KOPT-K1 (cell line): ENCODE measurements at regions not wholly inside any gene's neighbourhood (a gene's known extent, or its start where the extent isn't known, plus 50 kb on each side); places are given as distances from the start of the nearest gene placed in this dataset.
"Not testable (repeated sequence)": the region's sequence is repeated elsewhere in the genome, so short reads cannot be mapped to it uniquely, and the experiment has no call there.

Source experiments
- H3K27ac ChIP-seq: fragments of 200-600 bp; sonication (generic); 2 replicates; pipeline ENCODE4 v1.5.1; 2016; ENCODE audit warnings: antibody characterized with exemption, mild to moderate bottlenecking, low read depth, low read length; ENCODE audit not compliant: poor library complexity, severe bottlenecking
- H3K36me3 ChIP-seq: fragments of 200-600 bp; sonication (generic); 2 replicates; pipeline ENCODE4 v1.5.1; 2017; ENCODE audit warnings: antibody characterized with exemption, mild to moderate bottlenecking, low read length, moderate library complexity; ENCODE audit not compliant: insufficient read depth
- H3K9me3 ChIP-seq: fragments of 200-600 bp; sonication (generic); 2 replicates; pipeline ENCODE4 v1.5.1; 2017; ENCODE audit warnings: antibody characterized with exemption, low read length, mild to moderate bottlenecking; ENCODE audit not compliant: insufficient read depth, poor library complexity, severe bottlenecking

- no peak overlapping the region for H3K27ac ChIP-seq
- no peaks in the 10 kb centered on the region for H3K36me3 ChIP-seq
- H3K9me3 ChIP-seq = no peaks in the 10 kb centered on the region
Measured at GRCh38 chr2:140091926-140092325, 1311.7 kb upstream of the NXPH2 start.

DNA sequence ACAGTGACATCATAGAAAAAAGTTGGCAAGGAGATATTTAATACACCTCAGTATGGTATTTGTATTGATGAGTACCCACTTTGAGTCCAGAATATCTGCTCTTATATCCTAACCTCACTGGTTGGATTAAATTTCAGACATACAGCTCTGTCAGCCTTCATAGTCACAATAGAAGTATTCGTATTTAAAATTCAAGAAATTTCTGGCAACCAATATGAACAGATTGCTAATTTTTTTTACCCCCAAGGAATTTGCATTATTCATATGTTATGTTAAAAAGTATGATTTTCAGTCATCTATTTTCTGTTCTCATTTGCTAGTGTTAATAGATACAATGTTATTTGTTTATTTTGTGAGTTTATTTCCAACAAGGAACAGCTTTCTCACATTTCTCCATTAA lies 1306.8 kb upstream of the NXPH2 start:
- H3K27ac ChIP-seq = no peak overlapping the region
- no peaks in the 10 kb centered on the region for H3K9me3 ChIP-seq
- H3K36me3 ChIP-seq = no peaks in the 10 kb centered on the region

- H3K9me3 ChIP-seq = no peaks in the 10 kb centered on the region
- no peak overlapping the region for H3K27ac ChIP-seq
- H3K36me3 ChIP-seq = no peaks in the 10 kb centered on the region
Measured at GRCh38 chr2:140085674-140086073, 1305.5 kb upstream of the NXPH2 start.

DNA sequence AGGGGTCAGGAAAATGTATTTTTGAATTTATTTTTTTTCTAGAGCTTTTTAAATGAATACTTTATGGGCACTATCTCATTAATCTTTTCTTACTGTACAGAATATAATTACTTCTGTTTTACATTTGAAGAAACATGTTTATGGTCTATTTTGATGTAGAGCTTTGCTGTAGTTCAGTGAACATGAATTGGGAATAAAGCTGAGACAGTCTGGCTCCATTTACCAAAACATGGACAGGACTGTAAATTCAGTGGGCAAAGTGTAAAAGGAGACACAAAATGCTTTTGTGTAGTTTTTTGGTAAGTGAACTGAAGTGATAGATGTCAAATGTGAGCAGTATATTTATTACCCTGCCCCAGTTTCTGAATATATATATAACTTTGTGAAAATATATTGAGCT lies 1298.8 kb upstream of the NXPH2 start:
- no peak overlapping the region for H3K27ac ChIP-seq
- H3K36me3 ChIP-seq = no peaks in the 10 kb centered on the region
- H3K9me3 ChIP-seq = no peaks in the 10 kb centered on the region

DNA sequence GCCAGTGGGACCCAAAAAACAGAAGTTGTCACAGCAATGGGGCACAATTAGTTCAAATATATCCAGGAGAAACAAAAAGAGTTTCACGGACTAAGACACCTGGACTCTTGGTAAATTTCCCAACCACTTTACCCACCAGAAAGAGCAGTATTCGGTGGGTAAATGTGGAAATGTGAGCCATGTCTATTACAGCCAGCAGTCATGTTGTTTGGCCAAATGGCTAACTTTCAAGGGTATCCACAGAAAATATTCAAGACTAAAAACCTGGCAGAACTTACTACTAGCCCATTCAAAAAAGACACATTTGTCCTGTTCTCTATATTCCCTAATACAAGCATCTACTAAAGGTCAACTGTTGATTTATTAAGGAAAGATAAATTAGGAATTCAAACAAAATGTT lies 1296.0 kb upstream of the NXPH2 start:
- H3K27ac ChIP-seq = no peak overlapping the region
- no peaks in the 10 kb centered on the region for H3K36me3 ChIP-seq
- no peaks in the 10 kb centered on the region for H3K9me3 ChIP-seq

- not testable (repeated sequence) for H3K36me3 ChIP-seq, H3K9me3 ChIP-seq, H3K27ac ChIP-seq
Measured at GRCh38 chr2:140073763-140074162, 1293.6 kb upstream of the NXPH2 start.

DNA sequence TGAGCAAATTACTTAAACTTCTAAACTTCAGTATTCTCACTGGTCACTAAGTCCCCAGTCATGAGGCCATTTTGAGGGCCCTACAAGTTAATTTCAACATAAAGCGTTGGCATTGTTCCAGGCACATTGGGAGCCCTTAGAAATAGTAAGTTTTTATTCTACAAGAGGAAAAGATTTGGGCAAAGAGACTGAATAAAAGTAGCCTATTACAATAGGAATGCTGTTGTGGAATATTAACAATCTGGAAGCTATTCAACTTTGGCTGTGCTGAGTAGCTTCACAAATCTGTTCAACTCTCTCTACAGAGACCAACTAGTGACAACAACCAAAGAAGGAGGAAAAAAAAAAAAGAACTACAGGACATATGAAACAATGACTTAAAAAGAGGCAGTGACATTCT lies 1287.5 kb upstream of the NXPH2 start:
- no peak overlapping the region for H3K27ac ChIP-seq
- H3K36me3 ChIP-seq = no peaks in the 10 kb centered on the region
- H3K9me3 ChIP-seq = no peaks in the 10 kb centered on the region

- Histone ChIP-seq H3K9me3 (no peaks in the 10 kb centered on the region), H3K27ac (no peak overlapping the region)
Measured at GRCh38 chr2:140064243-140064642, 1284.1 kb upstream of the NXPH2 start.

GRCh38 chr2:140063356-140063755 lies 1283.2 kb upstream of the NXPH2 start:
- Histone ChIP-seq H3K9me3 (no peaks in the 10 kb centered on the region), H3K36me3 (no peaks in the 10 kb centered on the region), H3K27ac (no peak overlapping the region)

More at GRCh38 chr2:140064243-140064642, 1284.1 kb upstream of the NXPH2 start:
- no peaks in the 10 kb centered on the region for H3K36me3 ChIP-seq

DNA sequence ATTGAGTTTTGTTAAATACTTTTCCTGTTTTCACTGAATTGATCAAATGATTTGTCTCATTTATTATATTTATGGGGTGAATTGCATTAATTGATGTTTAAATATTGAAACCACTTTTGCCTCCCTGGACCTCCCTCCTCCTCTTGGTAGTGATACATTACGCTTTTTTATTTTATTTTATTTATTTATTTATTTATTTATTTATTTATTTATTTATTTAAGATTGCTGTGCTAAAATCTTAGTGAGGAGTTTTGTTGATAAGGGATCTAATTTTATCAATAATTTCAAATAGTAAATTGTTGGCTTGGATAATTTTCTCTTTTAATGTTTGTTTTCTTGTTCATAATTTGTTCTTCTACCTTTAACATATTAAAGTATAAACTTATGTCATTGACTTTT lies 1281.0 kb upstream of the NXPH2 start:
- Histone ChIP-seq H3K27ac (no peak overlapping the region), H3K36me3 (no peaks in the 10 kb centered on the region), H3K9me3 (no peaks in the 10 kb centered on the region)

- no peaks in the 10 kb centered on the region for H3K9me3 ChIP-seq
- no peaks in the 10 kb centered on the region for H3K36me3 ChIP-seq
- no peak overlapping the region for H3K27ac ChIP-seq
Measured at GRCh38 chr2:140057928-140058327, 1277.7 kb upstream of the NXPH2 start.

DNA sequence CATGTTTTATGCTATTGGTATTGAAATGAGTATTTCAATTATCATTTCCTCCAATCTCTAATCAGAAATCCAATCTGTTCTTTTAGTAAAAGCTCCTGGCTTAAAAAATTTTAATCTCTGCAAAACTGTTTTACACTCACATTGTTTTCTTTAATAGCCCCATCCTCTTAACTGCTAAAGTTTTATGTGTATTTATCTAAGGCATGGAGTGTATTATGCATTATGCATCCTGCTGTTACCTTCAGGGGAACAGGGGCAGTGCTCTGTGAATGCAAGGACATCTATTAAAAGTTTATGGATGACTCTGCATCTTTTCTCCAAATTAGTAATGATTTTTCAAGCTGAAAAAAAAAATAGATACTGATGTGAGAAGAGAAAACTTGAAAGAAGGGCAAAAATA lies 1261.6 kb upstream of the NXPH2 start:
- Histone ChIP-seq H3K27ac (no peak overlapping the region), H3K36me3 (no peaks in the 10 kb centered on the region), H3K9me3 (no peaks in the 10 kb centered on the region)

DNA sequence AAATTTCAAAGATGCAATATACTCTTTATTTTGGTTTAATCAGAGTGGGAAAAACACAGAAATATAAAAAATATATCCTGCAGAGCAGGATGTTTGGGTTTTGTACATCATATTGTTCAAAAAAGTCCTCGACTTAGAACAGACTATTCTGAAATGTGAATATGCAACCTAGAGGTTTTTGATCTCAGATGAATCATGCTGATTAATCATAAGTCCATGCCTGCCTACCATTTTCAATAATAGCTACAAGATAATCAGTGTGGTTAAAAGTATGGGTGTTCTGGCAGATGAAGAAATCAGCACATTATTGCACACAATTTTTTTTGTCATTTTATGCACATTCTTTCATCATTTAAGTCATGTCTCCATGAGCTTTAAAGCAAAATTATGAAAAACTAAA lies 1261.0 kb upstream of the NXPH2 start:
- Histone ChIP-seq H3K36me3 (no peaks in the 10 kb centered on the region), H3K9me3 (no peaks in the 10 kb centered on the region), H3K27ac (no peak overlapping the region)

GRCh38 chr2:140033638-140034037 lies 1253.4 kb upstream of the NXPH2 start:
- Histone ChIP-seq H3K36me3 (no peaks in the 10 kb centered on the region), H3K9me3 (no peaks in the 10 kb centered on the region), H3K27ac (no peak overlapping the region)

- H3K36me3 ChIP-seq = no peaks in the 10 kb centered on the region
- H3K9me3 ChIP-seq = no peaks in the 10 kb centered on the region
- no peak overlapping the region for H3K27ac ChIP-seq
Measured at GRCh38 chr2:140027966-140028365, 1247.8 kb upstream of the NXPH2 start.

DNA sequence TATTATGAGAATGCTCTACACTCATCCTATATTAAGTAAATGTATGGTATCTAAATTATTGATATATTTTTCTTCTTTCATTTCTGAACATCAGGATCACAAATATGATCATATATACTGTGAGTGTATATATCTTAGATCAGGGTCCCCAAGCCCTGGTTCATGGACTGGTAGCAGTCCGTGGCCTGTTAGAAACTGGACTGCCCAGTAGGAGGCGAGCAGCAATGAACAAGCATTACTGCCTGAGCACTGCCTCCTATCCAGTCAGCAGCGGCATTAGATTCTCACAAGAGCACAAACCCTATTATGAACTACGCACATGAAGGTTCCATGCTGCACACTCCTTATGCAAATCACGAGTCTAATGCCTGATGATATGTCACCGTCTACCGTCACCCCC lies 1247.1 kb upstream of the NXPH2 start:
- Histone ChIP-seq H3K36me3 (no peaks in the 10 kb centered on the region), H3K9me3 (no peaks in the 10 kb centered on the region), H3K27ac (no peak overlapping the region)

DNA sequence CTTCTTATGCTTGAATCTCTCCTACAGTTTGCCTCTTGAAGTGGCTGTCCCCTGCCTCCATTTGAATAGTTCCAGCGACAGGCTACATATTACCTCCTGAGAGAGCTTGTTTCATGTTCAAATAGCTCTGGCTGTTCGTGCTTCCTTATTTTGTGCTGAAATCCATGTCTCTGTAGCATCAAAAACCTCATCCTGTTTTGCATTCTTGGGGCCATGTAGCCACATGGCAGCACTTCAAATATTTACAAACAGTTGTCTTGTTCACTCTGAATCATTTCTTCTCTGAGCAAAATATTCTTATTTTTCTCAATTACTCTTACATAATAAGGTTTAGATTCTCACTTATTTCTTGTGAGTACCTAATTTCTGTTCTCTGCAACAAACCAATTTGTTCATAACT lies 1243.1 kb upstream of the NXPH2 start:
- H3K9me3 ChIP-seq = no peaks in the 10 kb centered on the region
- H3K36me3 ChIP-seq = no peaks in the 10 kb centered on the region
- no peak overlapping the region for H3K27ac ChIP-seq
